GM12864 (cell line): ENCODE measurements at regions not wholly inside any gene's neighbourhood (a gene's known extent, or its start where the extent isn't known, plus 50 kb on each side); places are given as distances from the start of the nearest gene placed in this dataset.

ENCODE experiments used
- DNase-seq: peaks from one replicate; pipeline ENCODE4 v3.0.0-alpha.2; 2011; ENCODE audit warnings: low read depth
- H3K4me3 ChIP-seq: 2 replicates; pipeline ENCODE4 v1.5.1; 2011; ENCODE audit warnings: mild to moderate bottlenecking, low read depth, low read length, control low read depth
- CTCF ChIP-seq: IDR thresholded peaks from 2 replicates; pipeline ENCODE4 v1.5.1; 2011; ENCODE audit warnings: low read depth, mild to moderate bottlenecking, moderate library complexity, low read length, control low read depth, inconsistent platforms; ENCODE audit errors: missing control alignments

DNA sequence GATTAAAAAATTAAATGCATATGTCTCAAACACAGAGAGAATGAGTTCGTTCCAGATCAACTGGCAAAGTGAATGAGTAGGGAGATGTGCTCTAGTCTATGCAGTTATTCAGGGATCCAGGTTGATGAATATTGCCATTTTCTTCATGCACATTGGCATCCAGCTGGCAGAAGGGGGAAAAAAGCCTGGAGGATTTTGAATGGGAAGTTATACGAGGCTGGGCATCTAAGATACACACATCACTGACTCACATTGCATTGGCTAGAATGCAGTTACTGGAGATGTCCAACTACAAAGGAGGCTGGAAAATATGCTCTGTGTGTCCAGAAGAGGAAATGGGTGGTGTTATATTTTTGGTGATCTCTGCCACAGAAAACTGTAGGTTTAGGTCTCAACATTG, 270.9 kb upstream of the FIGN start:
- no peak overlapping the region for H3K4me3 ChIP-seq
- no peak for DNase-seq
- no peak for TF ChIP-seq CTCF

- H3K4me3 ChIP-seq = no peak overlapping the region
- no peak for TF ChIP-seq CTCF
- no peak for DNase-seq
Observed at GRCh38 chr2:164000176-164000575, 264.4 kb upstream of the FIGN start.

DNA sequence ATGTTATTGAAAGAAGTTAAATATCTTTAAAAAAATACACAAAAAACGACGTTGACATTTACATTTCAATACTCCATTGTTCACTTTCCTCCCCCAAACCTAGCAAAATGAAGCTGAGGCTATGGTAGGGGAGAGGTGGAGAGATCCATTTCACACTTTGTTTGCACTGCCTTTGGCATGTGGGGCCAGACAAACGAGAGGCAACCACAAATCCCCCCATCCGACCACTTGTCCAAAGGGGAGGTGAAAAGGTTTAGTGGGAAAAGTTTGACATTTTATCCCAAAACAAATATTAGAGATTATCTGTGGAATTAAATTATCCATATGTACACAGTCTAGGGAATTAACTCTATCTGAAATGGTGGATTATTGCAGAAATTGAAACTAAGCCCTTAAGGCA, 261.7 kb upstream of the FIGN start:
- no peak overlapping the region for H3K4me3 ChIP-seq
- DNase-seq = no peak
- no peak for TF ChIP-seq CTCF

DNA sequence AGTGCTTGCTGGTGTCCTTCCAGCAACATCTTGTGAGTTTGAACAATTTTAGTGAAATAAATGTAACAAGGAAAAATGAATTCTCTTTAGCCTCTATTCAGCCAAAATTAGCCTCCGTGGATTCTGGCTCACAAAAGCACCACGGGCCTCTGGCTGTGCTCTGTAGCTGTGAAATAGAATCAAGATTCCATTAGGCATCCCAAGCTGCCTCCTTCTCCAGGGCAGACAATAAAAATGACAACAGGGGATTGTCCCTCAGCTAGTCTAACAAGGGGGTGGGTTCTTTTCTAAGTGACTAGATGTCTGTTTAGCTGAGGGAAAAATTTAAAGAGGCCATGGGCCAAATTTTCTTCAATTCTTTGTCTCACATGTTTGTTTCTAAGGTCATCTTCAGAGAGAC, 254.7 kb upstream of the FIGN start:
- TF ChIP-seq CTCF = no peak
- DNase-seq = no peak
- H3K4me3 ChIP-seq = no peak overlapping the region

- TF ChIP-seq CTCF = no peak
- H3K4me3 ChIP-seq = no peak overlapping the region
- no peak for DNase-seq
Observed at GRCh38 chr2:163990101-163990500, 254.3 kb upstream of the FIGN start.

DNA sequence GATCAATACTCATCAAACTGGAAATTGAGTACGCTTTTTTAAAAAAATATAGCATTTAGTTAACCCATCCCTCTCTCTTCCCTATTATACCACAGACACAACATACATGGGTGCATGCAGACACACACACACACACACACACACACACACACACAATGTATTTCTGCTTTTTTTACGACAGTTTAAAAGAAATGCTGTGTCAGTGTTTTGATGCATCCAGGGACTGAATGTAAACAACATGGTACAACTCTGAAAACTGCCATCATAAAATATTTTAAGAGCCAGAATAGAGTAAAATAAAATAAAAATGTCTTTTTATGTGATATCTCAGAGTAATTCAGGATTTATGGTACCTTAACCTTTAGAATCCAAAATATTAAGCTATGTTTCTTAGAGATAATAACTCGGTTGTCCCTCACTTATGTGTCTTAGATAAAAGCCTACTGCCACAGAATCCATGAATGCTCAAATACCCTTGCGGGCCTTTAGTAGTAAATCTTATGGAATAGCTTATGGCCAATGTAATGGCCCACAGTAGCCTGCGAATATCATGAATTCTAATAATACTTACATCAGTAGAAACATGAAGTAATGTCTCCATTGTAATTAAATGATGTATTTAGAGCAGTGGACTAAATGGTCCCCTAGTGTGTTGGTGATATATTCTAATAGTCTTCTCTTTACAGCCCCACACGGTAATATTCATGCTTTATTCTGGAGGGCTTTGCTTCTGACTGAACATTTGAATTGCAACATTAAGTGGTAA, 251.6 kb upstream of the FIGN start:
- DNase-seq = no peak
- no peak for TF ChIP-seq CTCF
- H3K4me3 ChIP-seq = no peak overlapping the region

- H3K4me3 ChIP-seq = no peak overlapping the region
- DNase-seq = no peak
- no peak for TF ChIP-seq CTCF
Observed at GRCh38 chr2:163984986-163985385, 249.2 kb upstream of the FIGN start.
